Epithelial cell of proximal tubule (primary cell): ENCODE measurements at regions not wholly inside any gene's neighbourhood (a gene's known extent, or its start where the extent isn't known, plus 50 kb on each side); places are given as distances from the start of the nearest gene placed in this dataset.

Experiments used
- DNase-seq: peaks from one replicate; pipeline ENCODE4 v3.0.0-alpha.2; 2011; ENCODE audit warnings: low read depth
- H3K4me3 ChIP-seq: 2 replicates; pipeline ENCODE4 v1.5.1; 2011; ENCODE audit warnings: low read depth, mild to moderate bottlenecking, low read length
- TF ChIP-seq, protein P1 (sequence below): conservative IDR thresholded peaks from 2 replicates; pipeline ENCODE4 v1.5.1; 2012; ENCODE audit warnings: low read depth, mild to moderate bottlenecking, low read length

DNA sequence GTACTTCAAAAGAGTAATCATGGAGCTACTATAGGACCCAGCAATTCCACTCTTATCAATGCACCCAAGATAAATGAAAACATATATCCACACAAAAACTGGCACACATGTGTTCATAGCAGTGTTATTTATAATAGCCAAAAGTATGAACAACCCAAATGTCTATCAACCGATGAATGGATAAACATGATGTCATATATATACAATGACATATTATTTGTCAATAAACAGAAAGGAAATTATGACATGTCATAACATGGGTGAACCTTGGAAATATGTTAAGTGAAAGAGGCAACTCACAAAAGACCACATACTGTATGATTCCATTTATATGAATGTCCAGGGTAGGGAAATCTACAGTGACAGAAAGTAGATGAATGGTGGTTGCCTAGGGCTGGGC, 347.1 kb upstream of the DDHD1 start:
- H3K4me3 ChIP-seq, result no peak overlapping the region
- DNase-seq, result no peak
- TF ChIP-seq, protein P1, sequence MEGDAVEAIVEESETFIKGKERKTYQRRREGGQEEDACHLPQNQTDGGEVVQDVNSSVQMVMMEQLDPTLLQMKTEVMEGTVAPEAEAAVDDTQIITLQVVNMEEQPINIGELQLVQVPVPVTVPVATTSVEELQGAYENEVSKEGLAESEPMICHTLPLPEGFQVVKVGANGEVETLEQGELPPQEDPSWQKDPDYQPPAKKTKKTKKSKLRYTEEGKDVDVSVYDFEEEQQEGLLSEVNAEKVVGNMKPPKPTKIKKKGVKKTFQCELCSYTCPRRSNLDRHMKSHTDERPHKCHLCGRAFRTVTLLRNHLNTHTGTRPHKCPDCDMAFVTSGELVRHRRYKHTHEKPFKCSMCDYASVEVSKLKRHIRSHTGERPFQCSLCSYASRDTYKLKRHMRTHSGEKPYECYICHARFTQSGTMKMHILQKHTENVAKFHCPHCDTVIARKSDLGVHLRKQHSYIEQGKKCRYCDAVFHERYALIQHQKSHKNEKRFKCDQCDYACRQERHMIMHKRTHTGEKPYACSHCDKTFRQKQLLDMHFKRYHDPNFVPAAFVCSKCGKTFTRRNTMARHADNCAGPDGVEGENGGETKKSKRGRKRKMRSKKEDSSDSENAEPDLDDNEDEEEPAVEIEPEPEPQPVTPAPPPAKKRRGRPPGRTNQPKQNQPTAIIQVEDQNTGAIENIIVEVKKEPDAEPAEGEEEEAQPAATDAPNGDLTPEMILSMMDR, result no peak

DNA sequence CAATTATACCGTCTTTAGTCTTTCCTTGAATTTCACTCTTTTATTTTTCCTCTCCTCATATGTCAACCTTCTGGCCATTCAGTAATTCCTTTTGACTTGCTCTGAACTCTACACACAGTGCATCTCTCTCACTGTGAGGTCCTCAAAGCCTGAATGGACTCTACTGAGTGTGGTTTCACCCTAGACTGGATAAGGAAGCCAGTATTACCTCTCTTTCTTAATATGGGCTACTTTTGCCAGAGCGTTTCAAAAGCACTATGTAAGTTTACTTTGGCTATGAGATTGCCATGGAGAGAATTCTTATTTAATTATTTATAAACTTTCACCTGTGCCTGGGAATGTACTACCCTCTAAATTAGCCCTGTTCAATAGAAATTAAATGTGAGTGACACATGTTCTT, 343.5 kb upstream of the DDHD1 start:
- TF ChIP-seq, protein P1, result no peak
- DNase-seq, result no peak

DNA sequence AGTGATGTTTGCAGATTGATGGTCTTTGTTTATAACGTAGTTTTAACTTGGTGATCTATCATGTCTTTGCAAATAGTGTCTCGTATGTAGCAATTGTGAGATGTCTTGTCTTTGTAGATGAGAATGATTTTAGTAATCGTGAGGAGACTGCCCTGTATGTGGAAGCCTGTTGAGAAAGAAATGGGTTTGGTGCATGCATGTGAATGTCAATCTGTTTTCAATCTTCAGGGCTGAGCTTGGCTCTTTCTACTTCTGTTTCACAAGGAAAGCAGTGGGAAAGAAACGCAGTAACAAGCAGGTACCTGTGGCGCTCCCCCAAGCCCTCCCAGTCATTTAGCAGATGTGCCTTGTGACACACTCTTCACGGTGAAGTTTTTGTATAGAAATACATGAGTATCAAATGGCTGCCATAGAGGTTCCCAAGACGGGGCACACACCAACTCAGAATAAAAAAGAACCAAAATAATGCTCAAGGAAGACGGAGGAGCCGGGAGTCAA, 342.8 kb upstream of the DDHD1 start:
- no peak overlapping the region for H3K4me3 ChIP-seq
- TF ChIP-seq, protein P1, result no peak
- DNase-seq, result no peak

More for the DNA sequence above, 343.5 kb upstream of the DDHD1 start:
- no peak overlapping the region for H3K4me3 ChIP-seq

DNA sequence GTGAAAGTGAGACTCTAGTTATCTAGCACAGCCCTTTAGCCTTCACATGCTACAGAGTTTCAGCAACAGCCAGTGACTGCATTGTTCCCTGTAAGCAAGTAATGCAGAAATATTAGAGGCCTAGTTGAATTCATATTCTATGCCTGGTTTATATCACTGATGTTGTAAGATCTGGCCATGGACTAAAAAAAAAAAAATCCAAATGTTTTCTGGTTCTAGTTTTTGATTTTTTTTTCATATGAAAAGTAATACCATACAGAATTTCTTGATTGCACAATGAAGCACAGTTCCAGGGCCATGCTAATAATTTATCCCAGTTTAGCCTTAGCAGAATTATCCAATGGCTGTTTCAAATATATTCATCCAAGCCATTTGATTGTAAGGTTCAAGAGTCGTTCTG, 341.5 kb upstream of the DDHD1 start:
- TF ChIP-seq, protein P1, result no peak
- DNase-seq, result no peak
- no peak overlapping the region for H3K4me3 ChIP-seq

DNA sequence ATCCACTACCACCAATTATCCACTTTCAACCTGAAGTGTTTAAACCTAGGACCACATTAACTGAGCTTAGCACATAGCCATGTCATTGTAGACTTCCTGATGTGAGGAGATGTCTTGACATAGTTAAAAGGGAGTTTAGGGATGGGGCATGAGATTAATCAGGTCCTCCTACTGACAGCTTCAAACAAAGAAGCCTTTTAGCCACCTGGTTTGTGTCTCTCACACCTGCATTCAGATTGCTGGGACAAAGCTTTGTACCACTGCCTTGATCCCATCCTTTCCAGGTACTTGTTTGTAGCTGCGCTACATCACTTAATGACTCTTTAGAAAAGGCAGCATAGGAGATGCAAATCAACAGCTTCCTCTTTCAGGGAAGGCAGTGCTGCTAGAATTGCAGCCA, 340.7 kb upstream of the DDHD1 start:
- DNase-seq, result no peak
- TF ChIP-seq, protein P1, result no peak
- H3K4me3 ChIP-seq, result no peak overlapping the region

DNA sequence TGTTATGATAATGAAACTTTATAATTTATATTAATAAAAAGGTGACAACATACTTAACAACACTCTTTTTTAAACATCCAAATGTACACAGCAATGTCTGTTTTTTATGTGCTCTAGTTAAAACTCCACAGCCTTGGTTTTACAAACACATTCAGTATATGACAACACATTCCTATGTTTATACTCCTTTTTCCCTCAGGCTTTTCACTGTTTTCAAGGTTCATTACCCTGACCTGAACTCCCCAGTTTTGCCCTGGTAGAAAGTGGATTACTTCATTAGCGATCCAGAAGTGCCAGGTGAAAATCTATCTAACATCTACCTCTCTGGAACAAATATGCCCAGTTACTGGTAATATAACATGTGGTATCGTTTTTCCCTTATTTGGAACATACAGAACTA, 340.2 kb upstream of the DDHD1 start:
- TF ChIP-seq, protein P1, result no peak
- no peak overlapping the region for H3K4me3 ChIP-seq
- DNase-seq, result peak; percentile 15

DNA sequence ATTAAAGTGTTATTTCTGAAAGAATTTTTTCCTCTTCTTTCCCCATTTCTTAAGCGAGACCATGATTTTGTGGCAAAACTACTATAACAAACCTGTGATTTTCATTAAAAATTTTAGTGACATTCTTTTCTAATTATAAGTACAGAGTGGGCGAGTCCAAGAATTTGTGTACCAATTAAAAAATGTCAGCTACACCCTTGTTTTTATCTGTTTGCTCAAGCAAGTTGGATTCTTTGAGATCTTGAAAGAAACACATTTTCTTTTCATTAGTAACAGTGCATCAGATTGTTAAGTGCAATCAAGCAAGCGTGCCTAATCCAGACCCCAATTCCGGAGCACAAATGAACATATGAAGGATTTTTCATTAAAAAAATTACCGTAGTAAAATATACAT, 338.8 kb upstream of the DDHD1 start:
- TF ChIP-seq, protein P1, result no peak
- H3K4me3 ChIP-seq, result no peak overlapping the region
- DNase-seq, result no peak
